ENCODE measurements at regions not wholly inside any gene's neighbourhood (a gene's known extent, or its start where the extent isn't known, plus 50 kb on each side); places are given as distances from the start of the nearest gene placed in this dataset.

GRCh38 chr4:11701966-11702725 is 273.5 kb upstream of the HS3ST1 start:
- TF ChIP-seq EP300 (IDR thresholded peaks at IDR 0.05) (no peak), POLR2A (IDR thresholded peaks at IDR 0.05) (no peak), CTCF (IDR thresholded peaks at IDR 0.05) (no peak), POLR2AphosphoS5 (IDR thresholded peaks at IDR 0.05) (no peak)
